Neural progenitor cell (in vitro differentiated cells): ENCODE measurements at regions not wholly inside any gene's neighbourhood (a gene's known extent, or its start where the extent isn't known, plus 50 kb on each side); places are given as distances from the start of the nearest gene placed in this dataset.

Experiments
- DNase-seq: peaks from one replicate; pipeline ENCODE4 v3.0.0-alpha.2; 2016; ENCODE audit warnings: low spot score
- H2AFZ ChIP-seq: fragments of 200-600 bp; sonication (generic); replicated peaks from 2 replicates; pipeline ENCODE4 v1.6.1; 2016; ENCODE audit warnings: antibody characterized with exemption
- H3F3A ChIP-seq: fragments of 200-600 bp; sonication (generic); 2 replicates; pipeline ENCODE4 v1.6.1; 2016; ENCODE audit warnings: antibody characterized with exemption, low read depth
- H3K27ac ChIP-seq: fragments of 200-600 bp; sonication (generic); 2 replicates; pipeline ENCODE4 v1.5.1; 2016; ENCODE audit warnings: mild to moderate bottlenecking
- H3K27me3 ChIP-seq: fragments of 200-600 bp; sonication (generic); 2 replicates; pipeline ENCODE4 v1.6.1; 2016; ENCODE audit warnings: mild to moderate bottlenecking, moderate library complexity
- H3K36me3 ChIP-seq: fragments of 200-600 bp; sonication (generic); 2 replicates; pipeline ENCODE4 v1.5.1; 2016
- H3K4me1 ChIP-seq: fragments of 200-600 bp; sonication (generic); 2 replicates; pipeline ENCODE4 v1.6.1; 2016; ENCODE audit warnings: mixed run types
- H3K4me2 ChIP-seq: fragments of 200-600 bp; sonication (generic); 2 replicates; pipeline ENCODE4 v1.6.1; 2016
- H3K4me3 ChIP-seq: fragments of 200-600 bp; sonication (generic); 2 replicates; pipeline ENCODE4 v1.5.1; 2016
- H3K79me2 ChIP-seq: fragments of 200-600 bp; sonication (generic); 2 replicates; pipeline ENCODE4 v1.6.1; 2016; ENCODE audit warnings: low read depth
- H3K9ac ChIP-seq: fragments of 200-600 bp; sonication (generic); 2 replicates; pipeline ENCODE4 v1.6.1; 2016
- H3K9me3 ChIP-seq: fragments of 200-600 bp; sonication (generic); 2 replicates; pipeline ENCODE4 v1.5.1; 2016; ENCODE audit warnings: low read depth
- H4K20me1 ChIP-seq: fragments of 200-600 bp; sonication (generic); 2 replicates; pipeline ENCODE4 v1.6.1; 2016; ENCODE audit warnings: low read depth
- H3K27ac Mint-ChIP-seq: 3 replicates; pipeline ENCODE4 v1.8.0; 2021; ENCODE audit warnings: mixed read lengths
- H3K27me3 Mint-ChIP-seq: 2 replicates; pipeline ENCODE4 v1.8.0; 2022; ENCODE audit warnings: low read depth, mild to moderate bottlenecking, inconsistent platforms, moderate library complexity, mixed read lengths; ENCODE audit not compliant: insufficient read depth
- H3K36me3 Mint-ChIP-seq: 3 replicates; pipeline ENCODE4 v1.8.0; 2021; ENCODE audit warnings: mixed read lengths
- H3K4me1 Mint-ChIP-seq: 3 replicates; pipeline ENCODE4 v1.8.0; 2021; ENCODE audit warnings: mixed read lengths
- H3K4me3 Mint-ChIP-seq: 3 replicates; pipeline ENCODE4 v1.8.0; 2021; ENCODE audit warnings: mild to moderate bottlenecking, moderate library complexity, mixed read lengths
- H3K9me3 Mint-ChIP-seq: 3 replicates; pipeline ENCODE4 v1.8.0; 2020; ENCODE audit warnings: mixed read lengths
- EZH2 ChIP-seq: fragments of 200-600 bp; sonication (generic); IDR thresholded peaks from 2 replicates; pipeline ENCODE4 v1.6.1; 2017; ENCODE audit warnings: antibody characterized with exemption, mild to moderate bottlenecking, moderate library complexity
- EZH2phosphoT487 ChIP-seq: fragments of 200-600 bp; sonication (generic); IDR thresholded peaks from 2 replicates; pipeline ENCODE4 v1.6.1; 2017; ENCODE audit warnings: antibody characterized with exemption
- TF ChIP-seq, protein P1 (sequence below): fragments of 200-600 bp; sonication (generic); IDR thresholded peaks from 2 replicates; pipeline ENCODE4 v1.5.1; 2017; ENCODE audit warnings: antibody characterized with exemption, mild to moderate bottlenecking

DNA sequence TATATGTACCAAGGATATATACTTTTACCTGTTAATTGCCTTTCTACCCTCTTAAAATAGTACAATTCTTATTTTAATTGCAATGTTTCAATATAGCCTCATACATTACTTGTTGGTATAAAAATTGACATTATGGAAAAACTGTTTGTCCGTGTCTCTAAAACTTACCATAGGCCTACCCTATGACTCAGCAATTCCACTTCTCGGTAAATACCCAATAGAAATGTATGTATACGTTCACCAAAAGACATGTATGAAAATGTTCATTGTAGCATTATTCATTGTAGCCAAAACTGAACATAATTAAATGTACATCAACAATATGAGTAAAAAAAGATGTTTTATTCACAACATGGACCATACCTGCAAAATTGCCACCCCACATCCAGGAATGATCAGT, 679.2 kb upstream of the UBE2E2 start:
- no peaks in the 10 kb centered on the region for H3K4me1 ChIP-seq

GRCh38 chr3:22526266-22526837, 676.8 kb upstream of the UBE2E2 start:
- Mint-ChIP-seq H3K27ac (no peak overlapping the region), H3K9me3 (no peaks in the 10 kb centered on the region), H3K4me1 (no peaks in the 10 kb centered on the region), H3K4me3 (no peak overlapping the region), H3K27me3 (peaks cover 3% of the 10 kb centered on the region), H3K36me3 (no peaks in the 10 kb centered on the region)
- Histone ChIP-seq H3K36me3 (no peaks in the 10 kb centered on the region), H3K27ac (no peak overlapping the region), H2AFZ (no peak overlapping the region), H3K79me2 (no peaks in the 10 kb centered on the region), H3K4me3 (no peak overlapping the region), H3K27me3 (no peaks in the 10 kb centered on the region), H3K4me2 (no peak overlapping the region), H4K20me1 (no peaks in the 10 kb centered on the region), H3K9me3 (no peaks in the 10 kb centered on the region), H3K9ac (no peak overlapping the region), H3K4me1 (no peaks in the 10 kb centered on the region), H3F3A (no peaks in the 10 kb centered on the region)
- no peak for DNase-seq
- TF ChIP-seq, protein P1, sequence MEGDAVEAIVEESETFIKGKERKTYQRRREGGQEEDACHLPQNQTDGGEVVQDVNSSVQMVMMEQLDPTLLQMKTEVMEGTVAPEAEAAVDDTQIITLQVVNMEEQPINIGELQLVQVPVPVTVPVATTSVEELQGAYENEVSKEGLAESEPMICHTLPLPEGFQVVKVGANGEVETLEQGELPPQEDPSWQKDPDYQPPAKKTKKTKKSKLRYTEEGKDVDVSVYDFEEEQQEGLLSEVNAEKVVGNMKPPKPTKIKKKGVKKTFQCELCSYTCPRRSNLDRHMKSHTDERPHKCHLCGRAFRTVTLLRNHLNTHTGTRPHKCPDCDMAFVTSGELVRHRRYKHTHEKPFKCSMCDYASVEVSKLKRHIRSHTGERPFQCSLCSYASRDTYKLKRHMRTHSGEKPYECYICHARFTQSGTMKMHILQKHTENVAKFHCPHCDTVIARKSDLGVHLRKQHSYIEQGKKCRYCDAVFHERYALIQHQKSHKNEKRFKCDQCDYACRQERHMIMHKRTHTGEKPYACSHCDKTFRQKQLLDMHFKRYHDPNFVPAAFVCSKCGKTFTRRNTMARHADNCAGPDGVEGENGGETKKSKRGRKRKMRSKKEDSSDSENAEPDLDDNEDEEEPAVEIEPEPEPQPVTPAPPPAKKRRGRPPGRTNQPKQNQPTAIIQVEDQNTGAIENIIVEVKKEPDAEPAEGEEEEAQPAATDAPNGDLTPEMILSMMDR, result no peak
- no peak for TF ChIP-seq EZH2phosphoT487
- no peak for TF ChIP-seq EZH2

More for the DNA sequence above, 679.2 kb upstream of the UBE2E2 start:
- H3K9ac ChIP-seq, result no peak overlapping the region
- H3K4me3 Mint-ChIP-seq, result no peak overlapping the region
- no peak overlapping the region for H3K27ac ChIP-seq
- H3K27me3 ChIP-seq, result no peaks in the 10 kb centered on the region
- no peaks in the 10 kb centered on the region for H3K36me3 ChIP-seq
- no peak for DNase-seq
- TF ChIP-seq EZH2phosphoT487 (no peak), EZH2 (no peak)
- TF ChIP-seq, protein P1, result no peak
- no peaks in the 10 kb centered on the region for H3F3A ChIP-seq
- H3K4me3 ChIP-seq, result no peak overlapping the region
- H3K36me3 Mint-ChIP-seq, result no peaks in the 10 kb centered on the region
- H4K20me1 ChIP-seq, result no peaks in the 10 kb centered on the region
- H3K9me3 ChIP-seq, result no peaks in the 10 kb centered on the region
- H3K9me3 Mint-ChIP-seq, result peaks cover 1% of the 10 kb centered on the region
- peaks cover 3% of the 10 kb centered on the region for H3K27me3 Mint-ChIP-seq
- H3K4me2 ChIP-seq, result no peak overlapping the region
- H3K27ac Mint-ChIP-seq, result no peak overlapping the region
- H2AFZ ChIP-seq, result no peak overlapping the region
- no peaks in the 10 kb centered on the region for H3K4me1 Mint-ChIP-seq
- H3K79me2 ChIP-seq, result no peaks in the 10 kb centered on the region

GRCh38 chr3:22536541-22536940, 666.6 kb upstream of the UBE2E2 start:
- Histone ChIP-seq H3K4me3 (no peak overlapping the region), H4K20me1 (no peaks in the 10 kb centered on the region), H3K79me2 (no peaks in the 10 kb centered on the region), H3K4me2 (no peak overlapping the region), H3K27ac (no peak overlapping the region), H3K4me1 (no peaks in the 10 kb centered on the region), H3F3A (peaks cover 3% of the 10 kb centered on the region), H3K27me3 (no peaks in the 10 kb centered on the region), H3K9ac (no peak overlapping the region), H3K36me3 (no peaks in the 10 kb centered on the region), H2AFZ (no peak overlapping the region), H3K9me3 (no peaks in the 10 kb centered on the region)
- TF ChIP-seq EZH2 (no peak), EZH2phosphoT487 (no peak)
- TF ChIP-seq, protein P1, result no peak
- peaks cover 6% of the 10 kb centered on the region for H3K4me1 Mint-ChIP-seq
- H3K27ac Mint-ChIP-seq, result peak overlapping the region; percentile 31
- H3K36me3 Mint-ChIP-seq, result no peaks in the 10 kb centered on the region
- no peaks in the 10 kb centered on the region for H3K9me3 Mint-ChIP-seq
- no peak overlapping the region for H3K4me3 Mint-ChIP-seq
- H3K27me3 Mint-ChIP-seq, result no peaks in the 10 kb centered on the region
- DNase-seq, result no peak
